ENCODE measurements at regions not wholly inside any gene's neighbourhood (a gene's known extent, or its start where the extent isn't known, plus 50 kb on each side); places are given as distances from the start of the nearest gene placed in this dataset.

DNA sequence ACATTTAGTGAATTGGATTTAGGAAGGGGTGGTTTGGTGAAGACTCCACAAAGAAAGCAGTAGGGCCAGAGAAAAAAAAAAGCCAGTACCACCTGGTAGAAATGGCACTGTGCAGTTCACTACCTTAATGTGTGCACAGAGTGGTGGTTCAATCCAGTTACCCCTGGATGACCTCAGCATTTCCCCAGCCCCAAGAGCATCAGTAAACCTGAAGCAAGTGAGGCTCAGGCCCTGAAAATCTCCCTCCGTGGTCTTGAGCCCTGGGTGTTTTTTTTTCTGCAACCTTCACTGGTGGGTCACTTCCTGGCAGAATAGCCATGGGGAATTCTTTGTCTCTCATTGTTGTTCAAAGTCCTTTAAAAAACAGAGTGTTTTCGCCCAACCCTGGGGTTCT, 202.9 kb downstream of the GADD45G start:
- intact Hi-C loops (cut with DNase I): no loop called here
- Histone ChIP-seq H3K27me3 (peaks cover 0 to 4% (median 0%) of the 10 kb centered on the region in 7 donors), H3K36me3 (no peaks in the 10 kb centered on the region), H3K4me3 (no peak overlapping the region), H3K9me3 (no peaks in the 10 kb centered on the region), H3K27ac (peak overlapping the region in 1 of 10 donors; percentile 16), H3K4me1 (peaks cover 7 to 33% (median 19%) of the 10 kb centered on the region in 9 donors)
- DNase-seq (no peak), ATAC-seq (no peak)
- 60 to 73% methylated on average over 2 of the region's 2 CpGs for WGBS, 2 donors
- TF ChIP-seq, protein P1, sequence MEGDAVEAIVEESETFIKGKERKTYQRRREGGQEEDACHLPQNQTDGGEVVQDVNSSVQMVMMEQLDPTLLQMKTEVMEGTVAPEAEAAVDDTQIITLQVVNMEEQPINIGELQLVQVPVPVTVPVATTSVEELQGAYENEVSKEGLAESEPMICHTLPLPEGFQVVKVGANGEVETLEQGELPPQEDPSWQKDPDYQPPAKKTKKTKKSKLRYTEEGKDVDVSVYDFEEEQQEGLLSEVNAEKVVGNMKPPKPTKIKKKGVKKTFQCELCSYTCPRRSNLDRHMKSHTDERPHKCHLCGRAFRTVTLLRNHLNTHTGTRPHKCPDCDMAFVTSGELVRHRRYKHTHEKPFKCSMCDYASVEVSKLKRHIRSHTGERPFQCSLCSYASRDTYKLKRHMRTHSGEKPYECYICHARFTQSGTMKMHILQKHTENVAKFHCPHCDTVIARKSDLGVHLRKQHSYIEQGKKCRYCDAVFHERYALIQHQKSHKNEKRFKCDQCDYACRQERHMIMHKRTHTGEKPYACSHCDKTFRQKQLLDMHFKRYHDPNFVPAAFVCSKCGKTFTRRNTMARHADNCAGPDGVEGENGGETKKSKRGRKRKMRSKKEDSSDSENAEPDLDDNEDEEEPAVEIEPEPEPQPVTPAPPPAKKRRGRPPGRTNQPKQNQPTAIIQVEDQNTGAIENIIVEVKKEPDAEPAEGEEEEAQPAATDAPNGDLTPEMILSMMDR (IDR thresholded peaks at IDR 0.05): no peak

DNA sequence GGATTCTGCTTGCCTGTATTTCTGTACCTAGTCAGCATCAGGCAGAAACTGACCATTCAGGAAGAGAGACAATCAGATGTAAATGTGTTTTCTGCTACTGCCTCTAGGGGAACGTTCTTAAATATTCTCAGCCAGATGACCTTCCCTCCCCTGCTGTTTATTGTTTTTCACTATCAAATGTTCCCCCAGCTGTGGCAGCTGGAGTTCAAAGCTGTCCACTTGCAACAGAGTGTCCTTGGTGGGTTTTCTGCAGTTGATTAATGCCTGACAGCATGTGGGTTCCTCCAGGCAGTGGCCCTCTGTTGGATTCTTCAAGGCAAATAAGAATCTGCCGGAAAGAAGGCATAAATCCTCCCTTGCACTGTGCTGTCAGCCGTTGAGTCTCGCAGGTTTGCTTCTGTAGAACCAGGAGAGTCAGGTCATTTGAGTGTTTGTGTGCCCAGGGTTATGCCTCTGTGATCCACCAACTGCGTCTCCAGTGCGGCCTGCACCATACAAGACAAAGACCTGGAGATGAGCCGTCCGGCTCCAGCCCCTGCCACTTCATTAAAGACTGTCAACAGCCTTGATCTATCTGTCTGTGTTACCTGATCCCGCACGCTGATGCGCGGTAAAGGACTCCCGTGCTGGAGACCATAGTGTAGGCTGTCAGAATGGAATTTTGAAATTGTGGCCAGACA, 203.4 kb downstream of the GADD45G start:
- WGBS, 2 donors: 82 to 90% methylated on average over 13 of the region's 13 CpGs
- intact Hi-C loops (cut with DNase I): no loop called here
- DNase-seq: no peak

DNA sequence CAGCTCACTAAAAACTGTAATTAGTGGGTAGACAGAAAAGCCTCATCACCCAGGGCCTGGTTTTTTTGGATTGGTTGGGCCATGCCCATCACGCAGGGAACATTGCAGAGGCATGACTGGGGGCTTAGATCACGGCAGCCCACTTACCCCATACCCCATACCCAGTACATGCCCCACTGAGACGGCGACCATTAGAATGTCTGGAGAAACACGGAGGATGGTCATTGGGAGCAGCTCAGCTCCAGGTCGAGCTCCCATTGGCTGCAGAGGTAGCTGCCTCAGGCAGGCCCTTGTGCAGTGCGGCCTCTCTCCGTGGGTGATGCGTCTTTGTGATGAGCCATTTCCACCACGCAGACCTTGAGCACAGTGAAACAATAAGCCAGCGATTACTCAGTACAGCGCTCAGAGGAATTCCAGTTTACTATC, 204.0 kb downstream of the GADD45G start:
- Histone ChIP-seq H3K36me3 (no peaks in the 10 kb centered on the region), H3K27ac (no peak overlapping the region), H3K27me3 (peaks cover 0 to 5% (median 0%) of the 10 kb centered on the region in 7 donors), H3K9me3 (no peaks in the 10 kb centered on the region), H3K4me3 (no peak overlapping the region), H3K4me1 (peaks cover 3 to 23% (median 11%) of the 10 kb centered on the region in 9 donors)
- WGBS, 2 donors: 95 to 99% methylated on average over 12 of the region's 12 CpGs
- ATAC-seq (no peak), DNase-seq (no peak)
- TF ChIP-seq, protein P1 (IDR thresholded peaks at IDR 0.05): no peak
- intact Hi-C loops (cut with DNase I): no loop called here

More for the DNA sequence above, 203.4 kb downstream of the GADD45G start:
- Histone ChIP-seq H3K36me3 (no peaks in the 10 kb centered on the region), H3K4me3 (no peak overlapping the region), H3K27ac (no peak overlapping the region), H3K27me3 (peaks cover 0 to 5% (median 0%) of the 10 kb centered on the region in 7 donors), H3K9me3 (no peaks in the 10 kb centered on the region), H3K4me1 (peaks cover 4 to 28% (median 14%) of the 10 kb centered on the region in 9 donors)
- no peak for ATAC-seq
- TF ChIP-seq, protein P1 (IDR thresholded peaks at IDR 0.05): peak in 1 of 9 donors; percentile 21

DNA sequence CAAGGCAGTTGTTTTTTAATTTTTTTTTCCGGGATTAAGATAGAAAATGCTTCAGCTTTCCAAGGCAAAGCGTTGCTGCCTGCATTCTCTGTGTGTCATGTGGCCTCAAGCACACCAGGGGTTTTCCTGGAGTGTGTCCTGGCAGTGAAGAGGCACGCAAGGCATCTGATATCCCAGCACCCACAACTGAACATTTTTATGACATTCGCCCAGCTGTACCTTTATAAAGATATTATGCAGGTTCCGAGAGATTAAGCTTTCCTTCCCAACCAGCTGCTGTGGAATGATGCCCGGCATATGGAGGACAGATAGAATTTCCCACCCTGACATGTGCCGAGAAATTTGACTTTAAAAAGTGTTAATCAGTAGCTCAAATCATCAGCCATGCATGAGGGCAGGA, 205.6 kb downstream of the GADD45G start:
- TF ChIP-seq, protein P1 (IDR thresholded peaks at IDR 0.05): no peak
- Histone ChIP-seq H3K36me3 (no peaks in the 10 kb centered on the region), H3K9me3 (no peaks in the 10 kb centered on the region), H3K4me3 (no peak overlapping the region), H3K27me3 (peaks cover 0 to 5% (median 0%) of the 10 kb centered on the region in 7 donors), H3K4me1 (peaks cover 4 to 33% (median 19%) of the 10 kb centered on the region in 9 donors), H3K27ac (no peak overlapping the region)
- intact Hi-C loops (cut with DNase I): no loop called here
- DNase-seq (no peak), ATAC-seq (no peak)
- 48 to 49% methylated on average over 7 of the region's 7 CpGs for WGBS, 2 donors
